Upper lobe of left lung (tissue), 6 donors: ENCODE measurements at regions not wholly inside any gene's neighbourhood (a gene's known extent, or its start where the extent isn't known, plus 50 kb on each side); places are given as distances from the start of the nearest gene placed in this dataset.

Experiments
- ATAC-seq, 2 donors: fragments of 200-7000 bp; cut with Tn5 transposase; one replicate each; pipeline ENCODE4 v1.9.1; 2022; ENCODE audit warnings: mild to moderate bottlenecking in 2 of 2, moderate library complexity in 2 of 2; ENCODE audit not compliant: low FRiP score in 2 of 2
- DNase-seq, 2 donors: peaks; one replicate each; pipeline ENCODE4 v3.0.0-alpha.2; 2019 to 2020
- H3K27ac ChIP-seq, 4 donors: fragments of 200-600 bp; sonication (generic); one replicate each; pipeline ENCODE4 v1.5.1; 2016 to 2019
- H3K27me3 ChIP-seq, 4 donors: fragments of 200-600 bp; sonication (generic); one replicate each; pipeline ENCODE4 v1.5.1; 2017 to 2019
- H3K36me3 ChIP-seq, 4 donors: fragments of 200-600 bp; sonication (generic); one replicate each; pipeline ENCODE4 v1.5.1; 2016 to 2019
- H3K4me1 ChIP-seq, 4 donors: fragments of 200-600 bp; sonication (generic); one replicate each; pipeline ENCODE4 v1.5.1; 2018 to 2019
- H3K4me3 ChIP-seq, 4 donors: fragments of 200-600 bp; sonication (generic); one replicate each; pipeline ENCODE4 v1.5.1; 2017 to 2019; ENCODE audit warnings: mild to moderate bottlenecking in 2 of 4, moderate library complexity in 1 of 4
- H3K9me3 ChIP-seq, 4 donors: fragments of 200-600 bp; sonication (generic); one replicate each; pipeline ENCODE4 v1.5.1; 2018 to 2019
- CTCF ChIP-seq, 6 experiments: fragments of 450-650 bp in 4 of 6; fragments of 200-600 bp in 2 of 6; sonication (generic) in 2 of 6; IDR thresholded peaks; one replicate each; pipeline ENCODE4 v1.5.1; 2016 to 2019; ENCODE audit warnings: antibody characterized with exemption in 6 of 6
- EP300 ChIP-seq, 4 donors: sonication (generic); formaldehyde crosslinking; IDR thresholded peaks; one replicate each; pipeline ENCODE4 v1.5.1; 2017; ENCODE audit warnings: antibody characterized with exemption in 4 of 4, control low read depth in 2 of 4
- POLR2A ChIP-seq, 4 donors: fragments of 450-650 bp; IDR thresholded peaks; one replicate each; pipeline ENCODE4 v1.5.1; 2016 to 2017; ENCODE audit warnings: antibody characterized with exemption in 4 of 4, mild to moderate bottlenecking in 2 of 4
- POLR2AphosphoS5 ChIP-seq, 2 donors: sonication (generic); formaldehyde crosslinking; IDR thresholded peaks; one replicate each; pipeline ENCODE4 v1.5.1; 2017; ENCODE audit warnings: antibody characterized with exemption in 2 of 2
- WGBS, 2 donors: methylation state at CpG; one replicate each; pipeline ENCODE4 v1.1.5; 2017 to 2018; 5-methylcytosine and 5-hydroxymethylcytosine counted together
- donor health status: DM: no; HTN: no; CAD: no; lungs with moderate emphysema.
- donor health status: DM: no; HTN: yes; CAD: no; lungs with severe emphysema.

- Histone ChIP-seq H3K4me1 (no peaks in the 10 kb centered on the region), H3K27me3 (no peaks in the 10 kb centered on the region), H3K9me3 (no peaks in the 10 kb centered on the region), H3K4me3 (no peak overlapping the region), H3K27ac (no peak overlapping the region), H3K36me3 (no peaks in the 10 kb centered on the region)
- no peak for ATAC-seq
- TF ChIP-seq CTCF (IDR thresholded peaks at IDR 0.05): no peak
- DNase-seq: no peak
- 60 to 61% methylated on average over 9 of the region's 9 CpGs for WGBS, 2 donors
These were observed 115.3 kb downstream of the MACIR start for GRCh38 chr5:103373597-103374472.

GRCh38 chr5:103371046-103371607 is 112.6 kb downstream of the MACIR start:
- 61 to 64% methylated on average over 2 of the region's 2 CpGs for WGBS, 2 donors
- no peak overlapping the region for H3K27ac ChIP-seq
- no peak for ATAC-seq

GRCh38 chr5:103369125-103370120 is 110.9 kb downstream of the MACIR start:
- no peak overlapping the region for H3K4me3 ChIP-seq
- ATAC-seq (no peak), DNase-seq (no peak)
- no peaks in the 10 kb centered on the region for H3K4me1 ChIP-seq
- no peaks in the 10 kb centered on the region for H3K27me3 ChIP-seq
- TF ChIP-seq POLR2AphosphoS5 (IDR thresholded peaks at IDR 0.05) (no peak), CTCF (IDR thresholded peaks at IDR 0.05) (no peak), POLR2A (IDR thresholded peaks at IDR 0.05) (no peak), EP300 (IDR thresholded peaks at IDR 0.05) (no peak)
- H3K27ac ChIP-seq: no peak overlapping the region
- no peaks in the 10 kb centered on the region for H3K36me3 ChIP-seq
- WGBS, 2 donors: 69 to 74% methylated on average over 2 of the region's 2 CpGs
- H3K9me3 ChIP-seq: no peaks in the 10 kb centered on the region

More at GRCh38 chr5:103371046-103371607, 112.6 kb downstream of the MACIR start:
- H3K9me3 ChIP-seq: no peaks in the 10 kb centered on the region
- H3K4me3 ChIP-seq: no peak overlapping the region
- no peaks in the 10 kb centered on the region for H3K36me3 ChIP-seq
- no peak for DNase-seq
- H3K4me1 ChIP-seq: no peaks in the 10 kb centered on the region
- H3K27me3 ChIP-seq: no peaks in the 10 kb centered on the region
- no peak for TF ChIP-seq EP300 (IDR thresholded peaks at IDR 0.05)
- no peak for TF ChIP-seq POLR2AphosphoS5 (IDR thresholded peaks at IDR 0.05)
- no peak for TF ChIP-seq POLR2A (IDR thresholded peaks at IDR 0.05)
- no peak for TF ChIP-seq CTCF (IDR thresholded peaks at IDR 0.05)

GRCh38 chr5:103367702-103368101 is 109.1 kb downstream of the MACIR start:
- Histone ChIP-seq H3K36me3 (no peaks in the 10 kb centered on the region), H3K27me3 (no peaks in the 10 kb centered on the region), H3K4me1 (no peaks in the 10 kb centered on the region), H3K9me3 (no peaks in the 10 kb centered on the region), H3K27ac (no peak overlapping the region), H3K4me3 (no peak overlapping the region)
- WGBS, 2 donors: 73 to 88% methylated on average over 2 of the region's 2 CpGs
- ATAC-seq (no peak), DNase-seq (no peak)
- TF ChIP-seq EP300 (IDR thresholded peaks at IDR 0.05) (no peak), POLR2A (IDR thresholded peaks at IDR 0.05) (no peak), CTCF (IDR thresholded peaks at IDR 0.05) (no peak), POLR2AphosphoS5 (IDR thresholded peaks at IDR 0.05) (no peak)
